ENCODE measurements at regions not wholly inside any gene's neighbourhood (a gene's known extent, or its start where the extent isn't known, plus 50 kb on each side); places are given as distances from the start of the nearest gene placed in this dataset.
"Not testable (repeated sequence)": the region's sequence is repeated elsewhere in the genome, so short reads cannot be mapped to it uniquely, and the experiment has no call there.

GRCh38 chr10:9382533-9382866 lies 1328.0 kb downstream of the GATA3 start:
- TF ChIP-seq, protein P1, sequence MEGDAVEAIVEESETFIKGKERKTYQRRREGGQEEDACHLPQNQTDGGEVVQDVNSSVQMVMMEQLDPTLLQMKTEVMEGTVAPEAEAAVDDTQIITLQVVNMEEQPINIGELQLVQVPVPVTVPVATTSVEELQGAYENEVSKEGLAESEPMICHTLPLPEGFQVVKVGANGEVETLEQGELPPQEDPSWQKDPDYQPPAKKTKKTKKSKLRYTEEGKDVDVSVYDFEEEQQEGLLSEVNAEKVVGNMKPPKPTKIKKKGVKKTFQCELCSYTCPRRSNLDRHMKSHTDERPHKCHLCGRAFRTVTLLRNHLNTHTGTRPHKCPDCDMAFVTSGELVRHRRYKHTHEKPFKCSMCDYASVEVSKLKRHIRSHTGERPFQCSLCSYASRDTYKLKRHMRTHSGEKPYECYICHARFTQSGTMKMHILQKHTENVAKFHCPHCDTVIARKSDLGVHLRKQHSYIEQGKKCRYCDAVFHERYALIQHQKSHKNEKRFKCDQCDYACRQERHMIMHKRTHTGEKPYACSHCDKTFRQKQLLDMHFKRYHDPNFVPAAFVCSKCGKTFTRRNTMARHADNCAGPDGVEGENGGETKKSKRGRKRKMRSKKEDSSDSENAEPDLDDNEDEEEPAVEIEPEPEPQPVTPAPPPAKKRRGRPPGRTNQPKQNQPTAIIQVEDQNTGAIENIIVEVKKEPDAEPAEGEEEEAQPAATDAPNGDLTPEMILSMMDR (IDR thresholded peaks at IDR 0.05; ENCODE audit: control extremely low read depth, extremely low read depth, low read depth, missing control alignments), result no peak
- ChIA-PET CTCF (interaction anchor here (1.5 kb wide), 1 partner anchor 977 kb away, joined by 3 read pairs; no protein-coding TSS in a partner anchor), POLR2A (no interaction called here)
- DNase-seq (ENCODE audit: extremely low spot score), result no peak

DNA sequence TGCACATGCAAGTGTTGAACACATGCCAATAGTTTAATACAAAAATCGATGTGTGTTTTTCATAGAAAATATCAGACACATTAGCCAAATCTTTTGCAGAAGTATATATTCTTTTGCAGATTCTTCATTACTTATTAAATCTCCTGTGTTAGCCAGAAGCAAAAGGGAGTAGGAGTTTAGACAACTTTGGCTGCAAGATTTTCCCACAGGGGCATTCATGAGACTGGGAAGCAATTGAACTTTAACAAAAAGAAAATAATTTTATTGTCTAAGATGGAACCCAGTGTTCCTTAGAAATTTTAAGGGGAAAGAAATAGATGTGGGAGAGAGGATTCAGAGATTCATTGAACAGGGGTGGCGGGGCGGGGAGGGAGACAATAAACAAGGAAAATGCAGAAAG lies 1336.0 kb downstream of the GATA3 start:
- ChIA-PET CTCF (no interaction called here), POLR2A (no interaction called here)
- TF ChIP-seq, protein P1 (IDR thresholded peaks at IDR 0.05; ENCODE audit: control extremely low read depth, extremely low read depth, low read depth, missing control alignments), result no peak
- DNase-seq (ENCODE audit: extremely low spot score), result no peak

DNA sequence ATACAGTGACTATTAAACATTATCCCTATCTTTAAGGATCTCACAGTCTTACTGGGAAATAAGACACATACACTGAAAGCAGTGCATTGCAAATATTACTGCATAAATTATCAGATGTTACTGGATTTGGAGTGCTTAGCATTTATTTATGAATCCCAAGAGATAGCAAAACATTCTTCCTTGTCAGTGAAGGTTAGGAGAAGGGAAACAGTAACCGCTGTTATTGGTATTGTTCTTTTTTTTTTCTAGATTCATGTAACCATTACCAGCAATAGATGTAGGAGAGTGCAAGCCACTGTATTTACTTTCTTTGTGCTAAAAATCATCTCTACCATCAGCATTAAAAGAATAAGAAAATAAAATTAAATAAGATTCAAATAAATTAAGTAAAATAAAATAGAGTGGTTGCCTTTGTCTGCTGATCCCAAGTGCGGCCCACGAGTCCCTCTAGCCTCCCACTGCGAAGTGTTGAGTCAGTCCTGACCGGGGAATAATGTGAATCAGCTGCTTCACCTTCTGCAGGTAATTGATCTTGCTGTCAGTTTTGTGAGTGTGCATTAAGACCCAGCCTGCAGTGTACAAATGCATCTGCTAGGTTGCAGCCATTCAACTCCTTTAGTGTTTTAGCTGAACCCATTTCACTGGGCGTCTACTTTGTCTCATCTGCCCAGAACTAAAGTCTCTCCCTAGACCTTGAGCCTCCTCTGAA lies 1344.9 kb downstream of the GATA3 start:
- ChIA-PET POLR2A (no interaction called here), CTCF (no interaction called here)
- TF ChIP-seq, protein P1 (IDR thresholded peaks at IDR 0.05; ENCODE audit: control extremely low read depth, extremely low read depth, low read depth, missing control alignments), result no peak
- DNase-seq (ENCODE audit: extremely low spot score), result no peak

DNA sequence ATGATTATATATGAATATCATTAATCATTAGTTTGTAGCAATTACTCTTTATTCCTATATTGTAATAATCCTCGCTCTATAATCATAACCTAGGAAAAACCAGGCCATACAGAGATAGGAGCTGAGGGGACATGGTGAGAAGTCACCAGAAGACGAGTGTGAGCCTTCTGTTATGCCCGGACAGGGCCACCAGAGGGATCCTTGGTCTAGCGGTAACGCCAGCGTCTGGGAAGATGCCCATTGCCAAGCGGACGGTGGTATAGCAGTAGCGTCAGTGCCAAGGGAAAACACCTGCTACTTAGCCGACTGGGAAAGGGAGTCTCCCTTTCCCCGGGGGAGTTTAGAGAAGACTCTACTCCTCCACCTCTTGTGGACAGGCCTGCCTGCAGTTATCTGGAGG lies 1347.6 kb downstream of the GATA3 start:
- POLR2A ChIA-PET; CTCF ChIA-PET; DNase-seq (ENCODE audit: extremely low spot score): not testable (repeated sequence)

GRCh38 chr10:9402507-9403195 lies 1348.2 kb downstream of the GATA3 start:
- CTCF ChIA-PET; DNase-seq (ENCODE audit: extremely low spot score); POLR2A ChIA-PET: not testable (repeated sequence)

DNA sequence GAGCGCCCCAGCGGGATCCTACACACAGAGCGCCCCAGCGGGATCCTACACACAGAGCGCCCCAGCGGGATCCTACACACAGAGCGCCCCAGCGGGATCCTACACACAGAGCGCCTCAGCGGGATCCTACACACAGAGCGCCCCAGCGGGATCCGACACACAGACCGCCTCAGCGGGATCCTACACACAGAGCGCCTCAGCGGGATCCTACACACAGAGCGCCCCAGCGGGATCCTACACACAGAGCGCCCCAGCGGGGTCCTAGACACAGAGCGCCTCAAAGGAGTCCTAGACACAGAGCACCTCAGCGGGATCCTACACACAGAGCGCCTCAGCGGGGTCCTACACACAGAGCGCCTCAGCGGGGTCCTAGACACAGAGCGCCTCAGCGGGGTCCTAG lies 1352.7 kb downstream of the GATA3 start:
- CTCF ChIA-PET; POLR2A ChIA-PET; DNase-seq (ENCODE audit: extremely low spot score): not testable (repeated sequence)

GRCh38 chr10:9416331-9416730 lies 1361.8 kb downstream of the GATA3 start:
- CTCF ChIA-PET, result no interaction called here
- no peak for DNase-seq (ENCODE audit: extremely low spot score)
- POLR2A ChIA-PET, result no interaction called here
- TF ChIP-seq, protein P1 (IDR thresholded peaks at IDR 0.05; ENCODE audit: control extremely low read depth, extremely low read depth, low read depth, missing control alignments), result no peak

DNA sequence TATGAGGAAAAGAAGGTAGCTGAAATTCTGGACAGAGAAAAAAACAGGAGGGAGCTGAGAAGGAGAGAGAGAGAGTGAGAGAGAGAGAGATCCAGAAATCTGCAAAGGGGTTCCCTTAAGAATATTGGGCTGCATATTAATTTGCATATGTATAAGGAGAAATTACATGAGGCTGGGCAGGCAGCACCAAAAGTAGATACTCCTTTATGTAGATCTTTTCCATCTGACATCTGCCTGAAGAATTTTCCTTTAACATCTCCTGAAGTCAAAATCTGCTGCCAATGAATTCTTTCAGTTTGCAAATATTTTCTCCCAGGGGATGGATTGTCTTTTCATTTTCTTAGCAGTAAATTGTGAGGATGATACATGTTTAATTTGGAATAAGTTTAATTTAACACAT lies 1365.3 kb downstream of the GATA3 start:
- no peak for DNase-seq (ENCODE audit: extremely low spot score)
- CTCF ChIA-PET, result no interaction called here
- POLR2A ChIA-PET, result no interaction called here
- TF ChIP-seq, protein P1 (IDR thresholded peaks at IDR 0.05; ENCODE audit: control extremely low read depth, extremely low read depth, low read depth, missing control alignments), result no peak
